Hematopoietic multipotent progenitor cell treated with erythropoietin and hydrocortisone succinate and interleukin-3 and kit ligand, for 17 days (in vitro differentiated cells): ENCODE measurements at regions not wholly inside any gene's neighbourhood (a gene's known extent, or its start where the extent isn't known, plus 50 kb on each side); places are given as distances from the start of the nearest gene placed in this dataset.

ENCODE experiments used
- DNase-seq: peaks from one replicate; pipeline ENCODE4 v3.0.0-alpha.2; 2015; ENCODE audit warnings: low spot score

DNA sequence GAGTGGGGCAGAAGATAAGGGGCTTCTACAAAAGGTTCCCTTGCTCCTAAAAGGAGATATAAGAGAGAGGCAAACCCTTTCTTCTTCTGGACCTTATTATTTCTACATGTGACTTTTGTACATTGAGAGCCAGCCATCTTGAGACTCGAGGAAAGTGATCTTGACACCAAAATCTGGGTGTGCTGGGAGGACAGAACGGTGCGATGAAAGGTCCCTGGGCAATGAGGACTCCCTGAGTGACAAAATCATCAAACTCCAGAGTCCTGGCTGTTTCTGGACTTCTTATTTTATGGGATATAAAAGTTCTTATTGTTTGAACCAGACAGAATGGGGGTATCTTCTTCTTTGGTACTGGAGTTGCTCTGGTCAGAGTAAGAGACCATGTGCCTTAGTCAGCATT is 411.0 kb downstream of the ZNF536 start:
- no peak for DNase-seq

- no peak for DNase-seq
These were observed 409.3 kb downstream of the ZNF536 start for GRCh38 chr19:30781519-30781918.

DNA sequence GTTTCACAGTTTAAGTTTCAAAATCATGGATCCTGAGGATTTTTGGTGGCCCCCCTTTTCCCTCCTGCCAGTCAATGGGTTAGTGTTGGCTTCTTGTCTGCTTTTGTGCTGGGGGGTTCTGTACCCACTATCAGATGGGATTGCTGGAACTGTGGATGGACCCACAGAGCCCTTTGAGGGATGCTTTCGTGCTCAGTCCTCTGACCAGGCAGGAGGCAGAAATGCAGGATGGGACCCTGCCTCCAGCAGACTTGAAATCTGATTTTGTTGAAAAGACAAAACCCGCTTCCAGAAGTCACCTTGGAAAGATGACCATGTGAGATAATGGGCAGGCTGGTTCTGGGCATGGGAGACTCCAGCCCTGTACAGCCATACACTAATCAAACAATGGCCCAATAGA is 408.9 kb downstream of the ZNF536 start:
- DNase-seq: no peak

DNA sequence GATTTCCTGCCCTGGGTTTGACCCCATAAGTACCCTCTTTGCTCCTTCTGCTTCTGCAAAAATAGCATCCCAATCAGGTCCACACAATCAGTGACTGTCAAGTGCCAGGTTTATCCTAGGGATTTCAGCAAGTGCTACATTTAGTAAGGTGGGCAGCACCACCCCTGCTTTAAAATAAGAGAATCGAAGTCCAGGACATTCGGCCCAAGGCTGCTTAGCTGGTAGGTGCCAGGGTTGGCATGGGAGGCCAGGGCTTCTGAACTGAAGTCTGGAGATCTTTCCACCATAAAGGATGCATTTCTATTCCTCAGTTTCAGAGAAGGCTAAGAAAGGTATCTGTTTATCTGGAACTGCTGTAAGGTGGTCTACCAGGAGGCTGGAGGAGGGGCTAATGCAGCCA is 408.3 kb downstream of the ZNF536 start:
- no peak for DNase-seq

GRCh38 chr19:30780032-30780431 is 407.8 kb downstream of the ZNF536 start:
- DNase-seq: no peak

DNA sequence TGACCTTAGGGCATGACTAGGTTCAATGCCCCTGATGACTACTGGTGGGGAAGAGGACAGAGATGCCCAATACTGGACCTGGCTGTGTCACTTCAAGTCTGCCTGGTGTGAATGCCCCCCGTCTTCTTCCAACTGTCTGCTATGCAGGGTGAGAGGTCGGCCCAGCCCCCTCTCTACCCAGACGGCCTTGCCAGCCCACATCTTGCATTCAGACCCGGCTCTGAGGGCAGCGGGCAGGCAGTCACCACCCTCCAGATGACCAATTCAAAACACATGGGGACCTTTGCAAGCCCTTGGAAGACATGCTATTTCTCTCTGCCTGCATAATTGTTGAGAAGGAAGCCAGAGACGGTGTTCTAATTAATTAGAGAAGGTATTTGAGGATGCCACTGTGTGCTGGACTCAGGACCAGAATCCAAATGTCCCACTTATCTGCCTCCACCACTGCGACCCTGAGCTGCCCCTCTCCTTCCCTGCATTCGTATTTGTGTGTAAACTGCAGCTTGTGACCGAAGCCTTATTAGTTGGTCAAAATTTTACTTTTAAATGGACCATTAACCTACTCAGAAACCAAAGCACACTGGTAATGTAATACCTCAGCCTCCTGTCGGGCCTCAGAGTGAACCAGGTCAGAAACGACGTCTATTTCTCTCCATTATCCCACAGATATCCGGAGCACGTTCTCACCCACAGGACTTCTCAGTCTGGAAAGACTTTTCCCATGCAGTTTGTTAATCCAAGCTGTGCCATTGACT is 407.0 kb downstream of the ZNF536 start:
- no peak for DNase-seq

GRCh38 chr19:30778061-30778460 is 405.9 kb downstream of the ZNF536 start:
- DNase-seq: no peak

DNA sequence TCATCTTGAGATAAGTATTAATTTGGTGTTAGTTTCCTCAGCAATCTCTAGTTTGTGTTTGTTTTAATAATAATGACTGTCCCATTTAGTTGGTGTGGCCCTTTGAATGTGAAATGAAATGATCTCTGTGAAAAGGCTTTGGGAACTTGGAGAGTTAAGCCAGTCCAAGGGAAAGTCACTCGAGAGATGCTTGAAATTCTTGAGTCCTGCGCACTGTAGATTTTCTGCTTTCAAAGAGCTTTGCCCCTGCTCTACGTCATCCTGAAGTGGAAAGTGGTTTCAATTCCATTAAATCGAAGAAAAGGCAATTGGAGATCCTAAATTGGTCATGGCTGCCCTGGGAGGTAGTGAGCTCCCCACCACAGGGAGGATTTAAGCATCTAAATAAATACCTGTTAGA is 403.8 kb downstream of the ZNF536 start:
- no peak for DNase-seq

DNA sequence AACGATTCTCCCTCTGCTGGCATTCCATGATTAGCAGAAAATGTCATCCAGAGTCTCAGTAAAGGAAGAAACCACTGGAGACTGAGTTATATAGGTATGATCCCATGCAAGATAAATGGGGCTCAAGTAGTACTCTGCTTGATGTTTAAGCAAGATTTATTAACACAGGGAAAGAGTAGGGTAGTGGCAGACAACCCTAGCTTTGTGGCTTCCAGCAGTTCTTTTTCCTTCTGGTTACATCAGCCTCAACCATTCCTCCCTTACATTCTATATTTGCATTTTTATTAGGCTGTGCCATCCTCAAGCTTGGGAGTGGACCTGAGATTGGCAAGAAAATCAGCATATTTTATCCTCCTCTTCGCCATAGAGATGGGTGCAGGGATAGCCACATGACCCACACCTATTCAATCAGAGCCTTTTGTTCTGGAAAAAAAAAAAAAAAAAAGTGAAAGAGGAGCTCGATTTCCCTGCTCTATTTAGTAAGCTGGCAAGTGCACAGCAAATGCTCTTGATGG is 402.1 kb downstream of the ZNF536 start:
- DNase-seq: no peak

DNA sequence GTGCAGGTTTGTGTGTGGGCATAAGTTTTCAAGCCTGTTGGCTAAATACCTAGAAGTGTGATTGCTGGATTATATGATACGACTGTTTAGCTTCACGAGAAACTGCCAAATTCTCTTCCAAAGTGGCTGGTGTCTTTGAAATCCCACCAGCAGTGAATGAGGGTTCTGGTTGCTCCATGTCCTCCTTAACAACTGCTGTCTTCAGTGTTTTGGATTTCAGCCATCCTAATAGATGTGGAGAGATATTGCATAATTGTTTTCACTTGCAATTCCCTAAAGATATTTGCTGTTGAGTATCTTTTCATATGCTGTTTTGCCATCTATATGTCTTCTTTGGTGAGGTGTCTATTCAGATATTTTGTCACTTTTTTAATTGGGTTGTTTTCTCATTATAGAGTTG is 390.5 kb downstream of the ZNF536 start:
- DNase-seq: no peak

DNA sequence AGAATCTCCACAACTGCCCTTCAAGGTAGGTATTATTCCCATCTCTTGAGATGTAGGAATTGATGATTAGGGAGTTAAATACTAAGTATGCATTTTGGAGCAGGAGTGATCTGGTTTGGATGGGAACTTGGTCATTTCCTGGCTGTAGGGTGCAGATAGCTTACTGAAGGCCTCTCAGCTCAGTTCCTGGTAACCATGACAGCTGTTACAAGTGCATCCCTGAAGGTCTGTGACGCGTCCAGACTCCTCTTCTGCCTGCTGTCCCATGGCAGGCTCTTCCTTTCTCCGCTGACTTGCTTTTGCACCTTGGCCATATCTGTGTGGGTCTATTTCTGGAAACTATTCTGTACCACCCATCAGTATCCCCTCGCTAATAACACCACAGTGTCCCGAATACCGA is 387.8 kb downstream of the ZNF536 start:
- DNase-seq: no peak

DNA sequence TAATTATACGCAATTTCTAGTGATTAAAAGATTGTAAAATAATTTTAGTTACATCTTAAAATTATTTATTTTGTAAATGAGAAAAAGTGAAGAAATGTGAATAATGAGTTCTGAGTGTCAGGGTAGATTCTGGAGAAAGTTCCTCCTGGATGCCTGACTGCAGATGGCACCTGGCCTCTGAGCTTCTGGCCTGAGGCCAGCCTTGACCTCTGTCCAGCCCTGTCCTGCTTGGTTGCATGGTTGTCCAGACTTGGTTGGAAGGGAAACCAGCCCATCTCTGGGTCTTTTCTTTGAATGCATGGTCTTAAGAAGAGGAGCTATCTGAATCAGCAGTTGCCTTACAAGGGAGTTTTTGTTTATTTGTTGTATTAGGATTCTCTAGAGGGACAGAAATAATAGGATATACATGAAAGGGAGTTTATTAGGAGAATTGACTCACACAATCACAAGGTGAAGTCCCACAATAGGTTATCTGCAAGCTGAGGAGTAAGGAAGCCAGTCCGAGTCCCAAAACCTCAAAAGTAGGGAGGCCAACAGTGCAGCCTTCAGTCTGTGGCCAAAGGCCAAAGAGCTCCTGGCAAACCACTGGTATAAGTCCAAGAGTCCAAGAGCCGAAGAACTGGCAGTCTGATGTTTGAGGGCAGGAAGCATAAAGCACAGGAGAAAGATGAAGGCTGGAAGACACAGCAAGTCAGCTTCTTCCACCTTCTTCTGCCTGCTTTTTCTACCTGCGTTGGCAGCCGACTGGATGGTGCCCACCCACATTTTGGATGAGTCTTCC is 385.8 kb downstream of the ZNF536 start:
- DNase-seq: no peak

GRCh38 chr19:30757104-30757836 is 385.1 kb downstream of the ZNF536 start:
- DNase-seq: no peak

DNA sequence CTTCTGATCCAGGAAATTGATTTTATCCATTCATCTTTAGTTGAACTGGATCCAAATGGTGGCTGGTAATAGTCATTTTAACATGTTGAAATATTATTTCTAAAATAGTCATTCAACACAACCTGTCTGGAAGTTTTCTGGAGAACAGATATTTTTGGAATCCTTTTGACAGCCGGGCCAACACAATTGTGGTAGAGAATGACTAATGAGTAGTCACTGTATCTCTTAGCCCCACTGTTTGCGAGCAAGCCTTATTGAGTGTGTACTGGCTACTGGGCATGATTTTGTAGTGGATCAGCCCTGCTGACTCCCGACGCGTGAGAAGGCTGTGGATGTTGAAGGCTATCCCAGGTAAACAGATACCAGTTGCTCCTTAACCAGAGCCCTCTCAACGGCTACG is 383.4 kb downstream of the ZNF536 start:
- no peak for DNase-seq

DNA sequence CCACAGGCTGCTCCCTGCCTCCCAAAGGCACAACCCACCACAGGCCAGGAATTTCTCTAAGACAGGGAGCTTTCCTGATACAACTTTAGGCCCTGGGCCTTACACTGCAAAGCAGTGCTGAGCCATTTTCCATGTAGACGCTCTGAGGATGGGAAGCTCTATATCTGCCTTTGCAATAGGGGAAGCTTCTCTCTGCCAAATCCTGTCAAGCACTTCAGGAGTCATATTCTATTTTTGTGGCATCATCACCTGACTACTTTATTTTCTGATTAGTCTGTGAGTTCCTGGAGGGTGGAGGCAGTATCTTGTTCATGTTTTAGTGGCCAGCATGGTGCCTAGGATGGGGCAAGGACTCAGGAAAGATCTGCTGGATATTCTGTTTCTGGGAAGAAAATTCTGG is 382.0 kb downstream of the ZNF536 start:
- no peak for DNase-seq

DNA sequence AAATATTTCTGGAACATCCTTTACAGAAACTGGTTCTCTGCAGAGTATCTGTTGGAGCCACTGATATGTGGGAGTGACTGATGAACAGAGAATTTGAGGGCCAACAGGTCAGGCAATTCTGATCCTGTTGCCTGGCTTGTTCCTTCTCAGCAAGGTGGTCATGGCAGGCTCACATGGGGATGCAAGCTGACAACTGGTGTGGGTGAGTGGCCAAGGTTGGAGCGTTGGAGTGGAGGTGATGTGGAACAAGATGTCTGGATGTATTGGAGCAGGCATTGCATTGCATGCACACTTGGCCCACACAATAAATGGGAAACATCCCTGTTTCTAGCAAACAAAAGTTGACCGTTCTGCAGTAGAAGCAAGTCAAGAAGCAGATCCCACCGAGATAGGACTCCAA is 380.7 kb downstream of the ZNF536 start:
- DNase-seq: no peak

GRCh38 chr19:30752201-30752600 is 380.0 kb downstream of the ZNF536 start:
- no peak for DNase-seq

GRCh38 chr19:30745476-30745985 is 373.3 kb downstream of the ZNF536 start:
- no peak for DNase-seq

DNA sequence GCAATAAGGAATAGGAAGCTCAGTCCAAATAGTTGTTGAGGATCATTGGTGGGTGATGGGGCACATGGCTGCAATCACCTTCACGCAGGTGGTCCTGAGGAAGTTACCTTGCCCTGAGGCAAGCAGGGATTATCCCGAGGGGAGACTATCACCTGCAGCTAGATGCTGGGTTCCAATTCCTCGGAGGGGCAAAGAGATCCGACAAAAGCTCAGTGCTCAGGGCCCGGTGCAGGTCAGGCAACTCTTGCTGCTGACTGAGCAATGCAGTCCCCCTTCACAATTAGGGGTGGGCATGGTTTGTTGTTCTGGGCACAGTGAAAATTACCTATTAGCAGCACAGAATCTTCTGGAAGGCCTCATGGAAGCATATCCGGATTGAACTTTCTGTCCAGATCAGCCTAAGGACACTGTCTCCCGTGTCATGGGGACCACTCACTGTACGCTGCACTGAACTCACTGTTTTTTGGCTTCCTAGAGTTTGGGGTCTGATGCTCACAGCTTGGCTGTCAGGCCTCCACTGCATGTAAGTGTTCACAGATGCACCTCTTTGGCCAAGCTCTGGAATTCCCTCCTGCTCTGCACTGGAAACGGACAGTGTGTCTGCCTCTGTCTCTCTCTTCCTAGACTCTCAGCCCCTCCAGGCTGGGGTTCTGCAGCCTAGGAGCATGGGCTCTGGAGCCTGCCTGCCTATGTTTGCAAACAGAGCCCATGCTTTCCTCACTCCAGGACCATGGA is 372.7 kb downstream of the ZNF536 start:
- DNase-seq: no peak

- no peak for DNase-seq
These were observed 371.5 kb downstream of the ZNF536 start for GRCh38 chr19:30743702-30744101.

GRCh38 chr19:30743011-30743410 is 370.8 kb downstream of the ZNF536 start:
- no peak for DNase-seq

DNA sequence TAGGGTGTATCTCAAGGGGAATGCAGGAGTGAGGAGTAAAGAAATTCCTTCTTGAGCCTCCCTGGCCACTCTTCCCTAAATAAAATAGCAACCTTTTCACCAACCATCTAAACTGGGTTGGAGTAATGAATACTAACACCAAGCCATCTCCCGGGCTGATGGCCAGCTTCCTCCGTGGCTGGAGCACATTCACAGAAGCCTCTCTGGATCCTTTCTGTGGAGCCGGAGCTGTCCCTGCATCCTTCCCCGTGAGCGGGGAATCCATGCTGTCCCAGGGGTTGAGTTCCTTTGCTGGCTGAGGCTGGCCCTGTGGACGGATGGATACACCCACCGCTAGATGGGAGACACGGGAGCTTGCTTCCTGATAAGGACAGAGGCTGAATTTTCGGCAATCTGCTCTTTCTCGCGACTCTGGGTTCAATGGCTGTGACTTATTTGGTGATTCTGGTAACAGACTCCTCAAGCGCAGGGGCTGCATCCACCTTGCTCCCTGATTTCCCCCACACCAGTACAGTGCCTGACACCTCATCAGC is 370.3 kb downstream of the ZNF536 start:
- no peak for DNase-seq
